GM12878 (cell line): ENCODE measurements at regions not wholly inside any gene's neighbourhood (a gene's known extent, or its start where the extent isn't known, plus 50 kb on each side); places are given as distances from the start of the nearest gene placed in this dataset.
A peak's percentile ranks its signal among the peaks of the same experiment; 100 is the strongest.

ENCODE experiments used
- ATAC-seq: fragments of 200-7000 bp; cut with Tn5 transposase; 3 replicates; pipeline ENCODE4 v1.9.1; 2020; ENCODE audit warnings: mild to moderate bottlenecking, moderate library complexity
- BruUV-seq: library from RNA; stranded (reverse); fragments of 400-500 nt; replicated peaks from 2 replicates; lab custom pipeline; 2021; lab: Mats Ljungman, UMichigan
- CTCF ChIA-PET: fragments of 300-600 bp; sonication (Branson Sonifier 250); formaldehyde crosslinking; extraction: SDS; loops from one replicate; lab custom pipeline; 2021; ENCODE audit warnings: inconsistent platforms; lab: Yijun Ruan, JAX
- POLR2A ChIA-PET: fragments of 350-600 bp; formaldehyde crosslinking; extraction: SDS; loops from one replicate; lab custom pipeline; 2021; ENCODE audit warnings: inconsistent platforms; lab: Charles Lee
- RAD21 ChIA-PET: fragments of 300-600 bp; sonication (Branson Sonifier 250); formaldehyde crosslinking; loops from one replicate; lab custom pipeline; 2023; ENCODE audit warnings: antibody characterized with exemption; ENCODE audit not compliant: unreplicated experiment; lab: Charles Lee
- SMC1A ChIA-PET: fragments of 300-600 bp; sonication (Branson Sonifier 250); formaldehyde crosslinking; loops from one replicate; lab custom pipeline; 2023; ENCODE audit not compliant: unreplicated experiment, uncharacterized antibody; lab: Charles Lee
- DNase-seq: peaks from one replicate; pipeline ENCODE4 v3.0.0-alpha.2; 2011; ENCODE audit warnings: low read depth, low spot score
- FAIRE-seq: peaks from 3 replicates; lab custom pipeline; 2011; peaks lifted over from hg19 to GRCh38; lab: Jason Lieb, UNC
- H2AFZ ChIP-seq: 2 replicates; pipeline ENCODE4 v1.6.0; 2011; ENCODE audit warnings: low read depth, low read length, control low read depth; ENCODE audit not compliant: control insufficient read depth
- H3K27ac ChIP-seq: 2 replicates; pipeline ENCODE4 v1.5.1; 2011; ENCODE audit warnings: control low read depth; ENCODE audit not compliant: control insufficient read depth, insufficient read depth
- H3K27me3 ChIP-seq, 2 experiments: replicated peaks in 1 of 2; 2 replicates each; pipeline versions ENCODE4 v1.6.0 to v1.6.1; 2011; ENCODE audit warnings: low read length in 1 of 2; ENCODE audit not compliant: control insufficient read depth in 2 of 2, insufficient read depth in 2 of 2
- H3K36me3 ChIP-seq, 2 experiments: 2 replicates each; pipeline ENCODE4 v1.5.1; 2011; ENCODE audit warnings: low read length in 1 of 2; ENCODE audit not compliant: control insufficient read depth in 2 of 2, insufficient read depth in 2 of 2
- H3K4me1 ChIP-seq: 2 replicates; pipeline ENCODE4 v1.6.1; 2011; ENCODE audit warnings: mild to moderate bottlenecking, low read length, moderate library complexity, mixed read lengths; ENCODE audit not compliant: control insufficient read depth, insufficient read depth
- H3K4me2 ChIP-seq: 2 replicates; pipeline ENCODE4 v1.6.0; 2011; ENCODE audit warnings: control low read depth; ENCODE audit not compliant: control insufficient read depth, insufficient read depth
- H3K4me3 ChIP-seq: fragments of 200-600 bp; sonication (generic); 2 replicates; pipeline ENCODE4 v1.5.1; 2016
- H3K79me2 ChIP-seq: 2 replicates; pipeline ENCODE4 v1.6.0; 2011; ENCODE audit warnings: low read length; ENCODE audit not compliant: control insufficient read depth, insufficient read depth
- H3K9ac ChIP-seq: 2 replicates; pipeline ENCODE4 v1.8.0; 2011; ENCODE audit warnings: low read length, control low read depth, mixed read lengths; ENCODE audit not compliant: control insufficient read depth, insufficient read depth
- H3K9me3 ChIP-seq: replicated peaks from 3 replicates; pipeline ENCODE4 v1.5.1; 2011; ENCODE audit warnings: mild to moderate bottlenecking, low read length; ENCODE audit not compliant: control insufficient read depth, insufficient read depth
- H4K20me1 ChIP-seq: 2 replicates; pipeline ENCODE4 v1.6.0; 2011; ENCODE audit not compliant: control insufficient read depth, insufficient read depth
- CREB1 ChIP-seq: IDR thresholded peaks from 2 replicates; pipeline ENCODE4 v1.6.1; 2012; ENCODE audit warnings: low read depth, mild to moderate bottlenecking, inconsistent platforms
- POLR2AphosphoS5 ChIP-seq: IDR thresholded peaks from 2 replicates; pipeline ENCODE4 v1.6.1; 2011; ENCODE audit warnings: mild to moderate bottlenecking, low read length, inconsistent platforms
- SMARCA5 ChIP-seq: fragments of 450-650 bp; IDR thresholded peaks from 2 replicates; pipeline ENCODE4 v1.6.1; 2017; ENCODE audit warnings: mild to moderate bottlenecking
- SPI1 ChIP-seq: IDR thresholded peaks from 2 replicates; pipeline ENCODE4 v1.6.1; 2011; ENCODE audit warnings: low read depth, mild to moderate bottlenecking, low read length, moderate library complexity, borderline replicate concordance; ENCODE audit not compliant: insufficient read depth
- STAT3 ChIP-seq: IDR thresholded peaks from 2 replicates; pipeline ENCODE4 v1.6.1; 2011; ENCODE audit warnings: low read depth, low read length, improper control_type of control experiment
- TCF3 ChIP-seq: IDR thresholded peaks from 2 replicates; pipeline ENCODE4 v1.6.1; 2012; ENCODE audit warnings: low read depth, mild to moderate bottlenecking, low read length, borderline replicate concordance; ENCODE audit not compliant: insufficient read depth
- WGBS: methylation state at CpG from one replicate; pipeline ENCODE4 v1.1.6; 2016; ENCODE audit warnings: low lambda C conversion rate; ENCODE audit not compliant: insufficient replicate concordance, insufficient coverage; ENCODE audit errors: missing lambda C conversion rate; 5-methylcytosine and 5-hydroxymethylcytosine counted together
- in situ Hi-C: fragments of 300-500 bp; cut with MboI; formaldehyde crosslinking; loops from 9 replicates; pipeline ENCODE4 v1.14.3; 2018; ENCODE audit warnings: mixed read lengths
- intact Hi-C: fragments of 100-400 bp; cut with micrococcal nuclease; formaldehyde crosslinking; loops from one replicate; pipeline ENCODE4 v1.14.2; 2022; ENCODE audit not compliant: unreplicated experiment
- TF ChIP-seq, protein P1 (sequence below): fragments of 450-650 bp; IDR thresholded peaks from 2 replicates; pipeline ENCODE4 v1.6.1; 2014; ENCODE audit warnings: mild to moderate bottlenecking

DNA sequence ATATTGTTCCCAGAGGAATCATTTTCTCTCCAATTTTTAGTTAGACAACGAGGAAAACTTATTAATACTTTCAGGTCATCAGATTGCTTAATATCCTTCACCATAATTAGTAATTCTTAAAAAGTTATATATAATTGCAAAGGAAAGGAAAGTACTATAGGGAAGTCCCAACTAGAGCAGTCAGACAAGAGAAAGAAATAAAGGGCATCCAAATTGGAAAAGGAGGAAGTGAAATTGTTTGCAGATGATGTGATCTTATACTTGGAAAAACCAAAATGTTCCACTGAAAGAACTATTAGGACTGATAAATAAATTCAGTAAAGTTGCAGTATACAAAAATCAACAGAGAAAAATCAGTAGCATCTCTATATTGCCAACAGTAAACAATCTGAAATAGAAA, 223.5 kb upstream of the MEF2C start:
- ChIA-PET RAD21 (no interaction called here), POLR2A (no interaction called here), SMC1A (interaction anchor here (1.2 kb wide), 1 partner anchor 12 kb away, joined by 3 read pairs; no protein-coding TSS in a partner anchor), CTCF (no interaction called here)
- no peaks in the 10 kb centered on the region for H4K20me1 ChIP-seq
- no peak overlapping the region for H3K9ac ChIP-seq
- no peaks in the 10 kb centered on the region for H3K4me1 ChIP-seq
- intact Hi-C loops = no loop called here
- no peaks in the 10 kb centered on the region for H3K36me3 ChIP-seq
- TF ChIP-seq SPI1 (peak; percentile 51; the same call in 1 of the 2 replicates), TCF3 (no peak)
- H3K27me3 ChIP-seq = no peaks in the 10 kb centered on the region
- WGBS = 33% methylated on average over 1 of the region's 1 CpG
- ATAC-seq (no peak), FAIRE-seq (no peak), DNase-seq (no peak)
- no peaks in the 10 kb centered on the region for H3K79me2 ChIP-seq
- in situ Hi-C loops = no loop called here
- H3K4me2 ChIP-seq = no peak overlapping the region
- H3K27ac ChIP-seq = no peak overlapping the region
- no peak overlapping the region for H2AFZ ChIP-seq
- no peak overlapping the region for H3K4me3 ChIP-seq
- no peaks in the 10 kb centered on the region; the same call in 1 of the 3 replicates for H3K9me3 ChIP-seq
- BruUV-seq = no TSS peak

DNA sequence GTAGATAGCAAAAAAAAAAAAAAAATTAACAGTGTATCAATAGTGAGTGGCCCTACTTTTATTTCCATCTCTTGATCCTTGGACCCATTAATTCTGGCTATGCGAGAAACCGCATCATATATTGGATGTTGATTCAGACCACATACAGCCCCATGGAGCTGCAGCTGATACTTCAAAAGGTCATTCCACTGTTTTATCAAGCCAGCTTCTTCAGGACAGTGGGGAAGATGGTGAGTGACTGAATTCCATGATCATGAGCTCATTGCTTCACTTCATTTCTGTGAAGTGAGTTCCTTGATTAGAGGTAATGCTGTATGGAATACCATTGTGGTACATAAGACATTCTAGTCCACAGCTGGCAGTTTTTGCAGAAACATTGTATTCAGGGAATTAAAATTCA, 222.9 kb upstream of the MEF2C start:
- ChIA-PET POLR2A (no interaction called here), CTCF (no interaction called here), SMC1A (interaction anchor here (1.2 to 2.1 kb wide), 2 partner anchors 11 to 15 kb away, joined by 3 to 5 read pairs; no protein-coding TSS in a partner anchor), RAD21 (no interaction called here)
- no peaks in the 10 kb centered on the region for H3K4me1 ChIP-seq
- H3K4me3 ChIP-seq = no peak overlapping the region
- H4K20me1 ChIP-seq = no peaks in the 10 kb centered on the region
- H2AFZ ChIP-seq = no peak overlapping the region
- FAIRE-seq (no peak), DNase-seq (no peak), ATAC-seq (no peak)
- H3K27ac ChIP-seq = no peak overlapping the region
- 91% methylated on average over 2 of the region's 2 CpGs for WGBS
- TF ChIP-seq STAT3 (no peak), SMARCA5 (no peak), POLR2AphosphoS5 (no peak), CREB1 (no peak)
- TF ChIP-seq, protein P1, sequence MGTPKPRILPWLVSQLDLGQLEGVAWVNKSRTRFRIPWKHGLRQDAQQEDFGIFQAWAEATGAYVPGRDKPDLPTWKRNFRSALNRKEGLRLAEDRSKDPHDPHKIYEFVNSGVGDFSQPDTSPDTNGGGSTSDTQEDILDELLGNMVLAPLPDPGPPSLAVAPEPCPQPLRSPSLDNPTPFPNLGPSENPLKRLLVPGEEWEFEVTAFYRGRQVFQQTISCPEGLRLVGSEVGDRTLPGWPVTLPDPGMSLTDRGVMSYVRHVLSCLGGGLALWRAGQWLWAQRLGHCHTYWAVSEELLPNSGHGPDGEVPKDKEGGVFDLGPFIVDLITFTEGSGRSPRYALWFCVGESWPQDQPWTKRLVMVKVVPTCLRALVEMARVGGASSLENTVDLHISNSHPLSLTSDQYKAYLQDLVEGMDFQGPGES = no peak
- H3K9me3 ChIP-seq = no peaks in the 10 kb centered on the region; the same call in 1 of the 3 replicates
- H3K9ac ChIP-seq = no peak overlapping the region
- no peaks in the 10 kb centered on the region for H3K27me3 ChIP-seq
- in situ Hi-C loops (no loop called here), intact Hi-C loops (no loop called here)
- BruUV-seq = no TSS peak
- no peak overlapping the region for H3K4me2 ChIP-seq
- H3K36me3 ChIP-seq = no peaks in the 10 kb centered on the region
- no peaks in the 10 kb centered on the region for H3K79me2 ChIP-seq
